Neural cell (in vitro differentiated cells): ENCODE measurements at regions not wholly inside any gene's neighbourhood (a gene's known extent, or its start where the extent isn't known, plus 50 kb on each side); places are given as distances from the start of the nearest gene placed in this dataset.
A peak's percentile ranks its signal among the peaks of the same experiment; 100 is the strongest.

Experiments
- H2AFZ ChIP-seq: fragments of 200-600, 300-800 bp; sonication (generic), shearing (Covaris generic); 2 replicates; pipeline ENCODE4 v1.6.0; 2014; ENCODE audit warnings: low read depth, mild to moderate bottlenecking, antibody characterized with exemption, low read length, moderate library complexity
- H3F3A ChIP-seq: fragments of 200-600 bp; shearing (Covaris generic); 2 replicates; pipeline ENCODE4 v1.6.1; 2016; ENCODE audit warnings: mild to moderate bottlenecking, moderate library complexity, mixed read lengths, antibody characterized with exemption, low read length; ENCODE audit not compliant: insufficient read depth, poor library complexity, severe bottlenecking
- H3K27ac ChIP-seq: fragments of 200-600, 300-800 bp; sonication (generic), shearing (Covaris generic); 2 replicates; pipeline ENCODE4 v1.5.1; 2014; ENCODE audit warnings: mild to moderate bottlenecking, low read length, moderate library complexity
- H3K27me3 ChIP-seq: fragments of 300-800, 200-600 bp; sonication (generic), shearing (Covaris generic); 2 replicates; pipeline ENCODE4 v1.6.0; 2014; ENCODE audit warnings: mild to moderate bottlenecking, low read depth, low read length, moderate library complexity; ENCODE audit not compliant: insufficient read depth
- H3K36me3 ChIP-seq: fragments of 300-800, 200-600 bp; sonication (generic), shearing (Covaris generic); 2 replicates; pipeline ENCODE4 v1.5.1; 2014; ENCODE audit warnings: mild to moderate bottlenecking, antibody characterized with exemption, low read length, moderate library complexity; ENCODE audit not compliant: insufficient read depth
- H3K4me2 ChIP-seq: fragments of 300-800, 200-600 bp; sonication (generic), shearing (Covaris generic); 2 replicates; pipeline ENCODE4 v1.6.0; 2014; ENCODE audit warnings: mild to moderate bottlenecking, low read length
- H3K4me3 ChIP-seq: fragments of 300-800, 200-600 bp; sonication (generic), shearing (Covaris generic); 2 replicates; pipeline ENCODE4 v1.5.1; 2014; ENCODE audit warnings: mild to moderate bottlenecking, low read length, moderate library complexity
- H3K79me2 ChIP-seq: fragments of 200-600 bp; shearing (Covaris generic); replicated peaks from 2 replicates; pipeline ENCODE4 v1.6.0; 2014; ENCODE audit warnings: mild to moderate bottlenecking, low read length, moderate library complexity; ENCODE audit not compliant: insufficient read depth
- H3K9ac ChIP-seq: fragments of 300-800, 200-600 bp; sonication (generic), shearing (Covaris generic); 2 replicates; pipeline ENCODE4 v1.6.1; 2016; ENCODE audit warnings: mild to moderate bottlenecking, low read length, mixed read lengths
- H3K9me2 ChIP-seq: fragments of 200-600 bp; shearing (Covaris generic); 2 replicates; pipeline ENCODE4 v1.6.1; 2016; ENCODE audit warnings: mild to moderate bottlenecking, low read length, mixed read lengths; ENCODE audit not compliant: insufficient read depth
- H3K9me3 ChIP-seq: fragments of 200-600, 300-800 bp; sonication (generic), shearing (Covaris generic); 2 replicates; pipeline ENCODE4 v1.6.1; 2016; ENCODE audit warnings: mild to moderate bottlenecking, mixed run types, low read length, moderate library complexity, mixed read lengths
- H4K20me1 ChIP-seq: fragments of 200-600 bp; shearing (Covaris generic); 2 replicates; pipeline ENCODE4 v1.6.1; 2016; ENCODE audit warnings: mild to moderate bottlenecking, mixed run types; ENCODE audit not compliant: insufficient read depth
- EP300 ChIP-seq: fragments of 450-650 bp; conservative IDR thresholded peaks from 2 replicates; pipeline ENCODE4 v1.6.1; 2014; ENCODE audit warnings: antibody characterized with exemption, mild to moderate bottlenecking, moderate library complexity; ENCODE audit not compliant: poor library complexity, severe bottlenecking
- EZH2 ChIP-seq: fragments of 200-600, 300-800 bp; shearing (Covaris generic), sonication (generic); IDR thresholded peaks from 2 replicates; pipeline ENCODE4 v1.6.1; 2014; ENCODE audit warnings: antibody characterized with exemption, low read length, borderline replicate concordance, mild to moderate bottlenecking; ENCODE audit not compliant: insufficient read depth, poor library complexity, severe bottlenecking
- MXI1 ChIP-seq: fragments of 450-650 bp; conservative IDR thresholded peaks from 2 replicates; pipeline ENCODE4 v1.6.1; 2014; ENCODE audit warnings: antibody characterized with exemption, mild to moderate bottlenecking; ENCODE audit not compliant: poor library complexity, severe bottlenecking
- POLR2AphosphoS5 ChIP-seq: IDR thresholded peaks from 2 replicates; pipeline ENCODE4 v1.6.1; 2012
- RAD21 ChIP-seq: fragments of 450-650 bp; conservative IDR thresholded peaks from 2 replicates; pipeline ENCODE4 v1.6.1; 2014; ENCODE audit warnings: antibody characterized with exemption, mild to moderate bottlenecking, moderate library complexity
- SMC3 ChIP-seq: fragments of 450-650 bp; conservative IDR thresholded peaks from 2 replicates; pipeline ENCODE4 v1.6.1; 2014; ENCODE audit warnings: antibody characterized with exemption, mild to moderate bottlenecking, moderate library complexity; ENCODE audit not compliant: poor library complexity
- TAF1 ChIP-seq: IDR thresholded peaks from 2 replicates; pipeline ENCODE4 v1.6.1; 2012; ENCODE audit warnings: low read depth
- TF ChIP-seq, protein P1 (sequence below): fragments of 450-650 bp; IDR thresholded peaks from 2 replicates; pipeline ENCODE4 v1.5.1; 2014; ENCODE audit warnings: antibody characterized with exemption, mild to moderate bottlenecking, moderate library complexity; ENCODE audit not compliant: poor library complexity, severe bottlenecking
- TF ChIP-seq, protein P2 (sequence below): IDR thresholded peaks from 2 replicates; pipeline ENCODE4 v1.6.1; 2012; ENCODE audit warnings: borderline replicate concordance

DNA sequence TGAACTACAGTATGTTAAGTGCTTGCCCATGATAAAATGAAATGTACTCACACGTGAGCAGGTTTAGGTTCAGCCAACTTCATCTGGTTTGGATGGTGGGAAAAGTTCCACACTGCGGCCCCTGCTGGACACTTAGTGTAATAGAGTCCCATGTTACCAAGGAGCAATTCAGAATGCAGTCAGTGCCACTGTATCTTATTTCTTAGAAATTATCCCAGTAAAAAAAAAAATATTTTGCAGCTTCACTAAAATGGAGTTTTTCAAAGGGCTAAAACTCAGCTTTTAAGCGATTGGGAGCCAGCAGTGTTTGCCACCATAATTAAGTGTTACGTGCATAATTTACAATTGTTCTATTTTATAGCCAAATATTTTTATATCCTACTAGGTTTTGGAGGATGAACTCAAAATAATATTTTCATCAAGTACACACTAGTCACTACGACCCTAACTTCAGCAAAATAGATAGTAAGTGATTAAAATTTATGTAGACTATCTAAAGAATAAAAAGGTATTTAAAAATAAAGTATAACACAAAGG, 371.7 kb upstream of the GBE1 start:
- Histone ChIP-seq H4K20me1 (no peaks in the 10 kb centered on the region), H3K4me2 (no peak overlapping the region), H3F3A (peaks cover 3% of the 10 kb centered on the region), H3K9ac (no peak overlapping the region), H3K36me3 (no peaks in the 10 kb centered on the region), H3K79me2 (no peaks in the 10 kb centered on the region), H3K27ac (no peak overlapping the region), H3K4me3 (no peak overlapping the region), H3K9me3 (no peaks in the 10 kb centered on the region), H2AFZ (no peak overlapping the region), H3K27me3 (no peaks in the 10 kb centered on the region), H3K9me2 (no peaks in the 10 kb centered on the region)
- peak; percentile 39 for TF ChIP-seq RAD21
- TF ChIP-seq EP300, result no peak
- peak; percentile 63 for TF ChIP-seq SMC3
- TF ChIP-seq, protein P1, sequence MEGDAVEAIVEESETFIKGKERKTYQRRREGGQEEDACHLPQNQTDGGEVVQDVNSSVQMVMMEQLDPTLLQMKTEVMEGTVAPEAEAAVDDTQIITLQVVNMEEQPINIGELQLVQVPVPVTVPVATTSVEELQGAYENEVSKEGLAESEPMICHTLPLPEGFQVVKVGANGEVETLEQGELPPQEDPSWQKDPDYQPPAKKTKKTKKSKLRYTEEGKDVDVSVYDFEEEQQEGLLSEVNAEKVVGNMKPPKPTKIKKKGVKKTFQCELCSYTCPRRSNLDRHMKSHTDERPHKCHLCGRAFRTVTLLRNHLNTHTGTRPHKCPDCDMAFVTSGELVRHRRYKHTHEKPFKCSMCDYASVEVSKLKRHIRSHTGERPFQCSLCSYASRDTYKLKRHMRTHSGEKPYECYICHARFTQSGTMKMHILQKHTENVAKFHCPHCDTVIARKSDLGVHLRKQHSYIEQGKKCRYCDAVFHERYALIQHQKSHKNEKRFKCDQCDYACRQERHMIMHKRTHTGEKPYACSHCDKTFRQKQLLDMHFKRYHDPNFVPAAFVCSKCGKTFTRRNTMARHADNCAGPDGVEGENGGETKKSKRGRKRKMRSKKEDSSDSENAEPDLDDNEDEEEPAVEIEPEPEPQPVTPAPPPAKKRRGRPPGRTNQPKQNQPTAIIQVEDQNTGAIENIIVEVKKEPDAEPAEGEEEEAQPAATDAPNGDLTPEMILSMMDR, result peak; percentile 55

DNA sequence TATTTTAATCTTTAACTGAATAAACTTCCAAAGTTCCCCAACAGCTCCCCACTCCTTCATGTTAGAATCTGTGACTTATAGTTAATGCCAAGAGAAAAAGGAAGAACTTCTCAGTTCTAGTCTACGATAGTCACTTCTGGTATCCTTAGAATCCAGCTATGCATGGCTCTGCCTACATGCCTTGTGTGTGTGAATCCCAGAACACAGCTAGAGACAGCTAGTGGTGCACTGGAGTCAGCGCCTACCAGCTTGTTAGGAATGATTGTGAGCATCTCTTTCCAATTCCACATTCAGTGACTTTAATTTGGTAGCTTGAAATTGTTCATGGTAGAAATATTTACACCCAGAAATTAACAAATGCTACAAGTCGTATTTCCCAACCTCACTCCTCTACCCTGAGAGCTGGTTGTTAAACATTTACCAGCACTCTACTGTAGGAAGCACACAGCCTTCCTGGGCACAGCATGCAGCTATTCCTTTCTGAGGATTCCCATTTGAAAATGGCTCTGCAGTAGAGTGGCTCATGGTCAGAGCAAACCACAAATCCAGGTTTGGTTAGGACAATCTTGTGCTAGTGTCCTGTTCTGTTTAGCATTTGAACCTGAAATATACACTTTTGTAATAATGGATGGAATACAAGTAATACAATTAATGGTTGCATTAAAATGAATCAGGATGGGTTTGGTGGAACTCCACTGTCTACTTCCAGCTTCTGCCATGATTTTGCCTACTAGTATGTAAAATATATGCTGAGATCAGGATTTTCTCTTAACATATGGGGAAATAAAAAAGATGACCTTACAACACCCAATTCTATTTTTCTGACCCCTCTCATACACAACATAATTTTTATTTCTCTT, 371.0 kb upstream of the GBE1 start:
- Histone ChIP-seq H3K9ac (no peak overlapping the region), H4K20me1 (no peaks in the 10 kb centered on the region), H3K27ac (no peak overlapping the region), H3K4me2 (no peak overlapping the region), H3K27me3 (no peaks in the 10 kb centered on the region), H3K9me2 (no peaks in the 10 kb centered on the region), H3K4me3 (no peak overlapping the region), H3K36me3 (no peaks in the 10 kb centered on the region), H3K79me2 (no peaks in the 10 kb centered on the region), H3F3A (peaks cover 3% of the 10 kb centered on the region), H3K9me3 (no peaks in the 10 kb centered on the region), H2AFZ (no peak overlapping the region)
- no peak for TF ChIP-seq EP300
- TF ChIP-seq TAF1, result no peak
- no peak for TF ChIP-seq MXI1
- TF ChIP-seq, protein P1, result no peak

- Histone ChIP-seq H2AFZ (no peak overlapping the region), H3K27me3 (no peaks in the 10 kb centered on the region)
These were observed 368.6 kb upstream of the GBE1 start for GRCh38 chr3:82130046-82130445.

More at GRCh38 chr3:82130046-82130445, 368.6 kb upstream of the GBE1 start:
- no peaks in the 10 kb centered on the region for H3K36me3 ChIP-seq
- H3F3A ChIP-seq, result peaks cover 3% of the 10 kb centered on the region
- no peak overlapping the region for H3K9ac ChIP-seq
- no peaks in the 10 kb centered on the region for H3K9me2 ChIP-seq
- no peaks in the 10 kb centered on the region for H3K79me2 ChIP-seq
- no peak overlapping the region for H3K27ac ChIP-seq
- TF ChIP-seq, protein P2, sequence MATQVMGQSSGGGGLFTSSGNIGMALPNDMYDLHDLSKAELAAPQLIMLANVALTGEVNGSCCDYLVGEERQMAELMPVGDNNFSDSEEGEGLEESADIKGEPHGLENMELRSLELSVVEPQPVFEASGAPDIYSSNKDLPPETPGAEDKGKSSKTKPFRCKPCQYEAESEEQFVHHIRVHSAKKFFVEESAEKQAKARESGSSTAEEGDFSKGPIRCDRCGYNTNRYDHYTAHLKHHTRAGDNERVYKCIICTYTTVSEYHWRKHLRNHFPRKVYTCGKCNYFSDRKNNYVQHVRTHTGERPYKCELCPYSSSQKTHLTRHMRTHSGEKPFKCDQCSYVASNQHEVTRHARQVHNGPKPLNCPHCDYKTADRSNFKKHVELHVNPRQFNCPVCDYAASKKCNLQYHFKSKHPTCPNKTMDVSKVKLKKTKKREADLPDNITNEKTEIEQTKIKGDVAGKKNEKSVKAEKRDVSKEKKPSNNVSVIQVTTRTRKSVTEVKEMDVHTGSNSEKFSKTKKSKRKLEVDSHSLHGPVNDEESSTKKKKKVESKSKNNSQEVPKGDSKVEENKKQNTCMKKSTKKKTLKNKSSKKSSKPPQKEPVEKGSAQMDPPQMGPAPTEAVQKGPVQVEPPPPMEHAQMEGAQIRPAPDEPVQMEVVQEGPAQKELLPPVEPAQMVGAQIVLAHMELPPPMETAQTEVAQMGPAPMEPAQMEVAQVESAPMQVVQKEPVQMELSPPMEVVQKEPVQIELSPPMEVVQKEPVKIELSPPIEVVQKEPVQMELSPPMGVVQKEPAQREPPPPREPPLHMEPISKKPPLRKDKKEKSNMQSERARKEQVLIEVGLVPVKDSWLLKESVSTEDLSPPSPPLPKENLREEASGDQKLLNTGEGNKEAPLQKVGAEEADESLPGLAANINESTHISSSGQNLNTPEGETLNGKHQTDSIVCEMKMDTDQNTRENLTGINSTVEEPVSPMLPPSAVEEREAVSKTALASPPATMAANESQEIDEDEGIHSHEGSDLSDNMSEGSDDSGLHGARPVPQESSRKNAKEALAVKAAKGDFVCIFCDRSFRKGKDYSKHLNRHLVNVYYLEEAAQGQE, result no peak
- TF ChIP-seq POLR2AphosphoS5, result no peak
- TF ChIP-seq TAF1, result no peak
- no peak for TF ChIP-seq EP300
- TF ChIP-seq, protein P1, result no peak
- TF ChIP-seq RAD21, result no peak
- no peak for TF ChIP-seq EZH2
- no peak for TF ChIP-seq MXI1
- TF ChIP-seq SMC3, result no peak
- no peaks in the 10 kb centered on the region for H4K20me1 ChIP-seq
- peak overlapping the region; percentile 5 for H3K4me3 ChIP-seq
- H3K9me3 ChIP-seq, result no peaks in the 10 kb centered on the region
- H3K4me2 ChIP-seq, result no peak overlapping the region
